ENCODE measurements at regions not wholly inside any gene's neighbourhood (a gene's known extent, or its start where the extent isn't known, plus 50 kb on each side); places are given as distances from the start of the nearest gene placed in this dataset.

- Histone ChIP-seq H3K4me1 (ENCODE audit: control insufficient read depth in 4 of 4, insufficient read depth in 4 of 4, low read length in 3 of 4) (no peaks in the 10 kb centered on the region), H3K27me3 (ENCODE audit: control insufficient read depth in 4 of 4, insufficient read depth in 4 of 4, low read length in 3 of 4) (no peaks in the 10 kb centered on the region), H3K4me3 (ENCODE audit: low read depth in 1 of 3, low read length in 3 of 3) (no peak overlapping the region), H3K27ac (ENCODE audit: low read depth in 1 of 2, low read length in 2 of 2) (no peak overlapping the region), H3K9ac (ENCODE audit: low read depth in 1 of 2, low read length in 2 of 2) (no peak overlapping the region), H3K9me3 (ENCODE audit: control insufficient read depth in 4 of 4, low read length in 3 of 4) (no peaks in the 10 kb centered on the region), H3K36me3 (ENCODE audit: control insufficient read depth in 4 of 4, insufficient read depth in 3 of 4, low read depth in 1 of 4, low read length in 3 of 4) (no peaks in the 10 kb centered on the region)
- TF ChIP-seq HNF4A (conservative IDR thresholded peaks at IDR 0.05), result no peak
- no peak for TF ChIP-seq SP1 (IDR thresholded peaks at IDR 0.05)
- TF ChIP-seq RAD21 (IDR thresholded peaks at IDR 0.05), result no peak
- TF ChIP-seq FOXA1 (IDR thresholded peaks at IDR 0.05), result no peak
- no peak for TF ChIP-seq NR2F2 (IDR thresholded peaks at IDR 0.05)
- 84% methylated on average over 5 of the region's 5 CpGs for WGBS
- DNase-seq (ENCODE audit: low spot score), result no peak
Measured at GRCh38 chr6:22206106-22206505, 90.7 kb downstream of the PRL start.

- WGBS, result 87% methylated on average over 1 of the region's 1 CpG
- Histone ChIP-seq H3K9ac (ENCODE audit: low read depth in 1 of 2, low read length in 2 of 2) (no peak overlapping the region), H3K27ac (ENCODE audit: low read depth in 1 of 2, low read length in 2 of 2) (no peak overlapping the region), H3K4me1 (ENCODE audit: control insufficient read depth in 4 of 4, insufficient read depth in 4 of 4, low read length in 3 of 4) (no peaks in the 10 kb centered on the region), H3K4me3 (ENCODE audit: low read depth in 1 of 3, low read length in 3 of 3) (no peak overlapping the region), H3K36me3 (ENCODE audit: control insufficient read depth in 4 of 4, insufficient read depth in 3 of 4, low read depth in 1 of 4, low read length in 3 of 4) (no peaks in the 10 kb centered on the region), H3K9me3 (ENCODE audit: control insufficient read depth in 4 of 4, low read length in 3 of 4) (no peaks in the 10 kb centered on the region), H3K27me3 (ENCODE audit: control insufficient read depth in 4 of 4, insufficient read depth in 4 of 4, low read length in 3 of 4) (no peaks in the 10 kb centered on the region)
- no peak for TF ChIP-seq FOXA2 (IDR thresholded peaks at IDR 0.05)
- TF ChIP-seq, protein P1, sequence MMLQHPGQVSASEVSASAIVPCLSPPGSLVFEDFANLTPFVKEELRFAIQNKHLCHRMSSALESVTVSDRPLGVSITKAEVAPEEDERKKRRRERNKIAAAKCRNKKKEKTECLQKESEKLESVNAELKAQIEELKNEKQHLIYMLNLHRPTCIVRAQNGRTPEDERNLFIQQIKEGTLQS (IDR thresholded peaks at IDR 0.05), result no peak
- TF ChIP-seq HNF4A (conservative IDR thresholded peaks at IDR 0.05), result no peak
- no peak for TF ChIP-seq NR2F2 (IDR thresholded peaks at IDR 0.05)
- TF ChIP-seq, protein P2, sequence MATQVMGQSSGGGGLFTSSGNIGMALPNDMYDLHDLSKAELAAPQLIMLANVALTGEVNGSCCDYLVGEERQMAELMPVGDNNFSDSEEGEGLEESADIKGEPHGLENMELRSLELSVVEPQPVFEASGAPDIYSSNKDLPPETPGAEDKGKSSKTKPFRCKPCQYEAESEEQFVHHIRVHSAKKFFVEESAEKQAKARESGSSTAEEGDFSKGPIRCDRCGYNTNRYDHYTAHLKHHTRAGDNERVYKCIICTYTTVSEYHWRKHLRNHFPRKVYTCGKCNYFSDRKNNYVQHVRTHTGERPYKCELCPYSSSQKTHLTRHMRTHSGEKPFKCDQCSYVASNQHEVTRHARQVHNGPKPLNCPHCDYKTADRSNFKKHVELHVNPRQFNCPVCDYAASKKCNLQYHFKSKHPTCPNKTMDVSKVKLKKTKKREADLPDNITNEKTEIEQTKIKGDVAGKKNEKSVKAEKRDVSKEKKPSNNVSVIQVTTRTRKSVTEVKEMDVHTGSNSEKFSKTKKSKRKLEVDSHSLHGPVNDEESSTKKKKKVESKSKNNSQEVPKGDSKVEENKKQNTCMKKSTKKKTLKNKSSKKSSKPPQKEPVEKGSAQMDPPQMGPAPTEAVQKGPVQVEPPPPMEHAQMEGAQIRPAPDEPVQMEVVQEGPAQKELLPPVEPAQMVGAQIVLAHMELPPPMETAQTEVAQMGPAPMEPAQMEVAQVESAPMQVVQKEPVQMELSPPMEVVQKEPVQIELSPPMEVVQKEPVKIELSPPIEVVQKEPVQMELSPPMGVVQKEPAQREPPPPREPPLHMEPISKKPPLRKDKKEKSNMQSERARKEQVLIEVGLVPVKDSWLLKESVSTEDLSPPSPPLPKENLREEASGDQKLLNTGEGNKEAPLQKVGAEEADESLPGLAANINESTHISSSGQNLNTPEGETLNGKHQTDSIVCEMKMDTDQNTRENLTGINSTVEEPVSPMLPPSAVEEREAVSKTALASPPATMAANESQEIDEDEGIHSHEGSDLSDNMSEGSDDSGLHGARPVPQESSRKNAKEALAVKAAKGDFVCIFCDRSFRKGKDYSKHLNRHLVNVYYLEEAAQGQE (IDR thresholded peaks at IDR 0.05), result no peak
- TF ChIP-seq, protein P3, sequence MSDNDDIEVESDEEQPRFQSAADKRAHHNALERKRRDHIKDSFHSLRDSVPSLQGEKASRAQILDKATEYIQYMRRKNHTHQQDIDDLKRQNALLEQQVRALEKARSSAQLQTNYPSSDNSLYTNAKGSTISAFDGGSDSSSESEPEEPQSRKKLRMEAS (IDR thresholded peaks at IDR 0.05), result no peak
- TF ChIP-seq JUND (IDR thresholded peaks at IDR 0.05), result no peak
- TF ChIP-seq YY1 (IDR thresholded peaks at IDR 0.05), result no peak
- no peak for TF ChIP-seq HNF4G (IDR thresholded peaks at IDR 0.05)
- no peak for TF ChIP-seq RAD21 (IDR thresholded peaks at IDR 0.05)
- DNase-seq (ENCODE audit: low spot score), result no peak
Measured at GRCh38 chr6:22208026-22208425, 88.8 kb downstream of the PRL start.

DNA sequence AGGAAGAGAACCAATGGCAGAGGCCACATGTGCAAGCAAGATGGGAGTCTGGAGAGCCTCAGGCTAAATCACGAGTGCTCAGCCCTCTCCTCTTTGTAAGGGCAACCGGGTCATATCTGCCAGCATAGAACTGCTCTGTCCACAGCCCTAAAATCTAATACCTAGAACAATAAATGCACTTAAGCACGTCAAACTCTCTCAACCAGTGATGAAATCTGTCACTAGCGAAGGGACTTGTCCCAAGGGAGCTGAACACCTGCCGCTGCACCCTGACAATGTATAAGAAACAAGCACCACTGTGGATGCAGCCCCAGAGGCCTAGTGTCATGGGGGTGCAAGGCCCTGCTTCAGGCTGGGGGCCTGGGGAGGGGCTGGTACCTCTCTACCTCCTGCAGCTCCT, 82.5 kb downstream of the PRL start:
- Histone ChIP-seq H3K9ac (ENCODE audit: low read depth in 1 of 2, low read length in 2 of 2) (no peak overlapping the region), H3K36me3 (ENCODE audit: control insufficient read depth in 4 of 4, insufficient read depth in 3 of 4, low read depth in 1 of 4, low read length in 3 of 4) (no peaks in the 10 kb centered on the region), H3K4me1 (ENCODE audit: control insufficient read depth in 4 of 4, insufficient read depth in 4 of 4, low read length in 3 of 4) (no peaks in the 10 kb centered on the region), H3K4me3 (ENCODE audit: low read depth in 1 of 3, low read length in 3 of 3) (no peak overlapping the region), H3K27ac (ENCODE audit: low read depth in 1 of 2, low read length in 2 of 2) (no peak overlapping the region), H3K27me3 (ENCODE audit: control insufficient read depth in 4 of 4, insufficient read depth in 4 of 4, low read length in 3 of 4) (no peaks in the 10 kb centered on the region), H3K9me3 (ENCODE audit: control insufficient read depth in 4 of 4, low read length in 3 of 4) (no peaks in the 10 kb centered on the region)
- WGBS, result 84% methylated on average over 5 of the region's 5 CpGs
- DNase-seq (ENCODE audit: low spot score), result no peak
- TF ChIP-seq RXRA (IDR thresholded peaks at IDR 0.05) (no peak), FOXA1 (IDR thresholded peaks at IDR 0.05) (no peak), YY1 (IDR thresholded peaks at IDR 0.05) (no peak), RAD21 (IDR thresholded peaks at IDR 0.05) (no peak), TAF1 (conservative IDR thresholded peaks at IDR 0.05) (no peak), GABPA (IDR thresholded peaks at IDR 0.05 in 1 of 2, conservative IDR thresholded peaks at IDR 0.05 in 1 of 2) (no peak), HNF4G (IDR thresholded peaks at IDR 0.05) (no peak), FOXA2 (IDR thresholded peaks at IDR 0.05) (no peak), JUND (IDR thresholded peaks at IDR 0.05) (no peak)
- TF ChIP-seq, protein P3 (IDR thresholded peaks at IDR 0.05), result no peak
- TF ChIP-seq, protein P4, sequence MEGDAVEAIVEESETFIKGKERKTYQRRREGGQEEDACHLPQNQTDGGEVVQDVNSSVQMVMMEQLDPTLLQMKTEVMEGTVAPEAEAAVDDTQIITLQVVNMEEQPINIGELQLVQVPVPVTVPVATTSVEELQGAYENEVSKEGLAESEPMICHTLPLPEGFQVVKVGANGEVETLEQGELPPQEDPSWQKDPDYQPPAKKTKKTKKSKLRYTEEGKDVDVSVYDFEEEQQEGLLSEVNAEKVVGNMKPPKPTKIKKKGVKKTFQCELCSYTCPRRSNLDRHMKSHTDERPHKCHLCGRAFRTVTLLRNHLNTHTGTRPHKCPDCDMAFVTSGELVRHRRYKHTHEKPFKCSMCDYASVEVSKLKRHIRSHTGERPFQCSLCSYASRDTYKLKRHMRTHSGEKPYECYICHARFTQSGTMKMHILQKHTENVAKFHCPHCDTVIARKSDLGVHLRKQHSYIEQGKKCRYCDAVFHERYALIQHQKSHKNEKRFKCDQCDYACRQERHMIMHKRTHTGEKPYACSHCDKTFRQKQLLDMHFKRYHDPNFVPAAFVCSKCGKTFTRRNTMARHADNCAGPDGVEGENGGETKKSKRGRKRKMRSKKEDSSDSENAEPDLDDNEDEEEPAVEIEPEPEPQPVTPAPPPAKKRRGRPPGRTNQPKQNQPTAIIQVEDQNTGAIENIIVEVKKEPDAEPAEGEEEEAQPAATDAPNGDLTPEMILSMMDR (IDR thresholded peaks at IDR 0.05; ENCODE audit: low read depth, low read length, missing input control), result no peak
- TF ChIP-seq, protein P5, sequence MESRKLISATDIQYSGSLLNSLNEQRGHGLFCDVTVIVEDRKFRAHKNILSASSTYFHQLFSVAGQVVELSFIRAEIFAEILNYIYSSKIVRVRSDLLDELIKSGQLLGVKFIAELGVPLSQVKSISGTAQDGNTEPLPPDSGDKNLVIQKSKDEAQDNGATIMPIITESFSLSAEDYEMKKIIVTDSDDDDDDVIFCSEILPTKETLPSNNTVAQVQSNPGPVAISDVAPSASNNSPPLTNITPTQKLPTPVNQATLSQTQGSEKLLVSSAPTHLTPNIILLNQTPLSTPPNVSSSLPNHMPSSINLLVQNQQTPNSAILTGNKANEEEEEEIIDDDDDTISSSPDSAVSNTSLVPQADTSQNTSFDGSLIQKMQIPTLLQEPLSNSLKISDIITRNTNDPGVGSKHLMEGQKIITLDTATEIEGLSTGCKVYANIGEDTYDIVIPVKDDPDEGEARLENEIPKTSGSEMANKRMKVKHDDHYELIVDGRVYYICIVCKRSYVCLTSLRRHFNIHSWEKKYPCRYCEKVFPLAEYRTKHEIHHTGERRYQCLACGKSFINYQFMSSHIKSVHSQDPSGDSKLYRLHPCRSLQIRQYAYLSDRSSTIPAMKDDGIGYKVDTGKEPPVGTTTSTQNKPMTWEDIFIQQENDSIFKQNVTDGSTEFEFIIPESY (IDR thresholded peaks at IDR 0.05), result no peak
- TF ChIP-seq, protein P1 (IDR thresholded peaks at IDR 0.05), result no peak
